NCI-H748 (cell line): ENCODE measurements at regions not wholly inside any gene's neighbourhood (a gene's known extent, or its start where the extent isn't known, plus 50 kb on each side); places are given as distances from the start of the nearest gene placed in this dataset.
A peak's percentile ranks its signal among the peaks of the same experiment; 100 is the strongest.

Experiments
- DNase-seq: peaks from one replicate; lab custom pipeline; 2025; ENCODE audit not compliant: unreplicated experiment; lab: John Stamatoyannopoulos, UW

DNA sequence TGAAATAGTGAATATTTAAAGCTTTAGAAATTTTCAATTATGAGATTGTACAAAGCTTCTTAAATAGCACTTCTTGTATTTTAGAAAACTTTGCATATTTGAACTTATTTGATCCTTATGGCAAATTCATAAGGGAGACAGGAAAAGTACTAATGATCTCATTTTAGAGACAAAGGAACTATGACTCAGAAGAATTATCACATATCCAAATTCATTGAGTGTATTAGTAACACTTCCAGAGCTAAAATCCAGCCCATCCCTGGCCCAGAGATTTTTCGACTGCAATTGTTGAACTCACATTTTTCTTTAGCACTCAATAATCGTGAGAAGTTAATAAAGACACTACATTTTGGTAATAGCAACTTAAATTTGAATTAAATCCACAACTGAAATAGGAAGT is 704.3 kb downstream of the EPM2A start:
- no peak for DNase-seq

GRCh38 chr6:145031962-145032361 is 703.4 kb downstream of the EPM2A start:
- DNase-seq: no peak

DNA sequence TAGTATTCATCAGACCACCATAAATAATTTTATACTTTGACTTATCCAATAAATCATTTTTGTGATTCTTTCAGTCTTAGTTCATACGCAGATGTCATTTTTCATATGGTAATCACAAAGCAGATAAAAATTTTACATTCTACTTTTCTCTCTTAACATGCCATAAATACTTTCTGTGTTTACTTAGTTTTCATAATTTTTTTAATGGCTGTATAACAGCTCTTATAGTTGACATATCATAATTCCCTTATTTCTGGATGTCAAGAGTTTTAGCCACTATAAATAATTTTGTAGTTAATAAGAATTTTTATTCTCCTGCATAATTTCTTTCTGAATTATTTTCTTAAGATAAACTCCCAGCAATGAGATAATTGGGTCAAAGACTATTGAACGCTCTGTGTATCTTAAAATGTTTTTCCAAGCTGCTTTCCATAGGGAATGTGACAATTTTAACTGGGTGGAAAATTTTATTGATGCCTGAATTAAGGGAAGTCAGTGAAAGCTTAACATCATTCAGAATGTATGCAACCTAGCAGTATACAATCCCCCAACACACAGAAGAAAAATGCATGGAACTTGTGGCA is 702.7 kb downstream of the EPM2A start:
- no peak for DNase-seq

- no peak for DNase-seq
Measured at GRCh38 chr6:145034664-145035063, 700.7 kb downstream of the EPM2A start.

DNA sequence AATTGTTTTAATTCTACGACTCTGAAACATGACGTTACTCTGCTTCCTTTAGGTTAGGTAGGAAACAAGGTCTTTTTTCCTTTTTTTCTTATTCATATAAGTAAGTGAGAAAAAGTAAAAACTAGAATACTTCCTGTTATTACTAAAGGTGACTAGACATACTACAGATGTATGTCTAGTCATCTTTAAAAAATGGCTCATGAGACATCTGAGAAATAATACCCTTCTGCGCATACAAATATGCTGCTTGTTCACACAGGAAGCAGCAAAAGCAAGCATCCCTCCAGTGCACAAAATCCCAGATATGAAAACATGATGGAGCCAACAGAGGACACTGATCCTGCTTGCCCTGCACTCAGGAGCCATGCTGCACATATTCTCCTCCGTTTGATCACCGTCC is 699.1 kb downstream of the EPM2A start:
- DNase-seq: no peak

- no peak for DNase-seq
Measured at GRCh38 chr6:145036848-145037567, 698.3 kb downstream of the EPM2A start.

GRCh38 chr6:145042559-145042958 is 692.8 kb downstream of the EPM2A start:
- DNase-seq: peak; percentile 10

DNA sequence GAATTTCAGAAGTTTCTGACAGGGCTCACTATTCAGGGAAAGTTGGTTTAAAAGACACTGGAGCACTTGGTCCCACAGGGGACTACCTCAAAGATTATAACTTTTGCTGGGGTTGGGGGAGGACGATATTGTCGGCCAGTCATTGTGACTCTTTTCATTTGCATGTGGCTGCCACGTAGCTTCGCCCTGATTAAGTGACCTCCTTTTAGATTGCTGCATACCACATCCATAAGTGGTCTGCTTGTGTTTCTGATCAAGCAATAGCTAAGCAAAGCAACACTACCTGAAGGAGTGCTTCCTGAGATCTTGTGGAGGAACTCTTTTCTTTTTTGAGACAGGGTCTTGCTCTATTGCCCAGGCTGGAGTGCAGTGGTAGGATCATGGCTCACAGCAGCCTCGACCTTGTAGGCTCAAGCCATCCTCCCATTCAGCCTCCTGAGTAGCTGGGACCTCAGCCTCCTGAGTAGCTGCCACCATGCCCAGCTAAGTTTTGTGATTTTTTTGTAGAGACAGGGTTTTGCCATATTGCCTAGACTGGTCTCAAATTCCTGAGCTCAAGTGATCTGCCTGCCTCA is 691.3 kb downstream of the EPM2A start:
- no peak for DNase-seq

DNA sequence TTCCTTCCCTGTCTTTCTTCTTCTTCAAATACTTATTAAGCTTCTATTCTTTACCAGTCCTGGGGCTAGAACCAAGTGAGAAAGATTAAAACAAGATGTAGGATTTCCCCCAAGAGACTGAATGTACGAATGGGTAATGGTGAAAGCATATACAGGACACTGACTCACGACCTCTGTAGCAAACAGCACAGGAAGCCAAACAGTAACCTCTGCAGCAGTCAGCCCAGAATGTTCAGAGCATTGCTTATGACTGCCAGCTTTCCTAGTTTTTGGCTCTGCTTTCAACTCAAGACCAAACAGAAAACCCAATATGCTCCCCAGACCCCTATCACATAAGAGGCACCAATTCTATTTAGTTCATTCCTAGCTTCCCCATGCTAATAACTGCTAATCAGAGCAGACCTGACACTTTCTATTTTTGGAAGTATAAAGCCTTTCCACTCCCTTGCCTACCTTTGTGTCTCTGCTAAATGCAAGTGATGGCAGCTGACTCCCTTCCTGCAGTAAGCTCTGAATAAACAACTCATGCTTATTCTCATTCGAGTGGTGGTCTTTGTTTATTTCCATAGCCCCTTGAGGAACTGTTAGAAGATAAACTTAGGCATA is 690.6 kb downstream of the EPM2A start:
- peak; percentile 21 for DNase-seq

DNA sequence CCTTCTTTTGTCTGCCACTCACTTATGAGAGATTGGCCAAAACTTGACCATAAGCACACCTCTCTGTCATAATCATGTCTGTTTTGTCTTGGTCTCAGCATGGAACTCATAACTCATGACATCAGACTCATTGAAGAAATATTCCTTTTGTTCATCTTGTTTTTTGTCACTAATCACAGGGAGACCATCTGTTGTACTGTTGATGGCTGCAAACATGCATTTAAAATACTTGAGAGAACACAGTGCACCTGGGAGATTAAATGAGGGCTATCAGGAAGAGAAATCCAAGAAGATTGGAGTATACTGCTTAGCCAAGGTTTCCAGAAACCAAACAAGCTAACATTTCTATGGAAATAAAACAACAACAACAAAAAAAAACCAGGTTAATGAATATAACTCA is 689.7 kb downstream of the EPM2A start:
- DNase-seq: peak; percentile 66

DNA sequence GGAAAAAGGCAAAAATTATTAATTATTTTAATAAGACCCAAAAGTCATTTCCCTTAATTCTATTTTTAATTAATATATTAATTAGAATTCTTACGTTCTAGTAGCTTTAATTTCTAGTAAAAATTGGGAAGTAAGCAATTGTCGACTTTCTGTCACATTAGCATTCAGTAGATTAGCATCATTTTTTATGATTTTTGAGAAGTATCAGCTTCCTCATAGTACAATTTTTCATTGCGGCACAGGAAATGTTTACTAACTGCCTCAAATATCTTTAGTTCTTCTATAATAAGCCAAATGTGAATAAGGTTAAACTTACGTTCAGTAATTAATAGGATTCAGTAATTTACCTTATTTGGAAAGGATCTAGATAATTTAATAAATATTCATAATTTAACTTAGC is 687.4 kb downstream of the EPM2A start:
- DNase-seq: no peak

- DNase-seq: no peak
Measured at GRCh38 chr6:145051661-145052060, 683.7 kb downstream of the EPM2A start.

- DNase-seq: no peak
Measured at GRCh38 chr6:145055567-145055966, 679.8 kb downstream of the EPM2A start.

DNA sequence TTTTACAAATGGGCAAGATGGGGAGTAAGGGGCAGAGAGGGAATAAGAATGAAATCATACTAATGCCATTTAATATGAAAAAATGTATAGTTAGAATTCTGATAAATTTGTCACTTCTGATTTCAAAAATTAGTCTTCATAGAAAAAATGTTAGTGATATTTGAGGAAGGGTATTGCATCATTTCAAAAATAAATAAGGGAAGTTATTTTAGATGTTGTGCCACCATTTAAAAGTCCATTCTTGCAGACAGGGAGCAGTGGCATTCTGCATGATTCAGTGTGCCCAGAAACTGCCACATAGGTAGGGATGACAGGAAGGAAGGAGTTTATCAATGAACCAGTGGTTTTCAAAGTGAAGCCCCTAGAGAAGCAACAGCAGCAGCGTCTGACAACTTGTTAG is 674.6 kb downstream of the EPM2A start:
- no peak for DNase-seq

DNA sequence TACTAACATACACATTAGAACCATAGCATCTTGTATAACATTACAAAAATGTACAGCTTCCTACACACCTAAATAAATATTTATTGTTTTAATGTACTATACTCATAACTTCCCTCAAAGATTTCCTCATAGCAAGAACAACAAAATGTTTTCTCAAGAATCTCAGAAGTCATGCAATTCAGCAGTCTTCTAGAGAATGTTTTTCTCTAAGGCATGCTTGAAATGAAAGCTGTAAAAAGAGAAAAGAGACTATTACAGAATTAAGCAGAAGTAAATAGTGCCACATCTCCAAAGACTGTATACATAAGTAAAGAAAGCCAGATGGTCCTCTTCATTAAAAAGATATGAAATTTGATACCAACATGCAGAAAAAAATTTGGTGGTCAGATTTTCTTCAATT is 672.2 kb downstream of the EPM2A start:
- no peak for DNase-seq

GRCh38 chr6:145067430-145067829 is 667.9 kb downstream of the EPM2A start:
- DNase-seq: no peak

DNA sequence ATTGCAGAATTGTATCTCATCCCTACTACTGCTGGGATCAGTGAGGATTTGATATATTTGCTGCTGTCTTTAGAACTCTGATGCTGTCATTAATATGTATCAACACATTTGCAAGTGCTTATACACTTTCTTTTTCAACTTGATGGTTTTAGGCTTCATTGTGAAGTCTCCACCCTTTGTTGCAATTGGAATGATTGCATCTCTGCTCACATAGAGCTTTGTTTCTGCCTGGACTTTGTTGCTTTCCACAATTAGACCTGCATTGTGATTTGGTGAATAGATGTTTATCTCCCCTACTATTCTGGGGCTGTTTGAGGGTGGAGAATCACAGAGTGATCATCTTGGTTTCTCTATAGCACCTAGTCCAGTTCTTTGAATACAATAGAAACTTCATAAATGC is 666.7 kb downstream of the EPM2A start:
- peak; percentile 4 for DNase-seq

DNA sequence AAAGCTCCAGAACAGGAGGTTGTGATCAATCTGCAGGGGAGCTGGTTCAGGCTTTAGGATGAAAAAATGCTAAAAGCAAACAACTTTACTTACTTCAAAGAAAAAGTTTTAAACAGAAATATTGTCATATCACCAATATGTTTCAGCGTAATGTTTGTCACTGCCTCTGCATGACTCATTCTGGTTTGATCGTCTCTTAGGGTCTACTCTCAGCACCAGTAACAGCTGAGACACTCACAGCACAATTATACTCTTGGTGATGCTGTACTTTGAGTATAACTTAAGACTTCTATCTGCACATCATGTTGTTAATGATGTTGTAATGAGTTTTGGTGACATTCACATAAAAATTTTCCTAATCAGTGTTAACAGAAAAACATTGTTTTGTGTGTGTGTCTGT is 665.4 kb downstream of the EPM2A start:
- DNase-seq: no peak

DNA sequence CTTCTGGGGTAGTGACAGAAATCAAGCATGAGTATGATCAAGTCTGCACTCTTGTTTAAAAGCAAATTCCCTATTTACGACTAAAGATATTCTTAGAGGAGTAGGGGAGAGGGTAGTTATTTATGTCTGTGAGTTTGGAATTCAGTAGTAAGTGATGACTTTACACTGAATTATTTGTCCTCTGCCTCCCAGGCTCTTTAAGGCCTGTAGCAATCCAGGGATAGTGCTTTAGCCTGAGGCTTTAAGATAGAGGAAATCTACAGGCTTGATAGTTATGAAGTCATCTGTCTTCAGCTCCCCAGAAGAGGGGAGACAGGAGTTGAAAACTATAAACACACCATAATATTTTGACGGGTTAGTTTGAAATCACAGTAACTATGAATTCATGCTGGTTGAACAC is 664.5 kb downstream of the EPM2A start:
- DNase-seq: no peak

GRCh38 chr6:145071836-145072235 is 663.5 kb downstream of the EPM2A start:
- no peak for DNase-seq

DNA sequence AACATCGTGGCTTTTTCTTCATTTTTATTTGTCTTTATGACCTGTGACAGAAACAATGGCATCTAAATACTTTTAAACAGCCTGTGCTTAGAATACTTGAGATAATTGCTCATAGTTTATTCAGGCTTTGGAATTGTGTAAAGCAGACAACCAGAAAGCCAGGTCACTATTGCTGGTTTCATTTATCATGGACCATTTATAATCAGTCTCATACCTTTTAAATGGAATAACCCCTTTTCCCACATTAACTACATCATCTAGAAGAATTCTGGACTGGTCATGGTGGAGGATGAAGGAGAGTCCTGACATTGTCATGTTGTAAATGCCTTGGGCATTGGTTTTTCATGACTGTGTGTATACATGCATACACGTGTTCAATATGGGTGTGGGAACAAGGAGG is 661.5 kb downstream of the EPM2A start:
- DNase-seq: no peak

GRCh38 chr6:145074805-145075204 is 660.5 kb downstream of the EPM2A start:
- DNase-seq: no peak
